ENCODE measurements at regions not wholly inside any gene's neighbourhood (a gene's known extent, or its start where the extent isn't known, plus 50 kb on each side); places are given as distances from the start of the nearest gene placed in this dataset.

GRCh38 chr2:120590841-120591240 lies 144.8 kb upstream of the GLI2 start:
- no peak overlapping the region for H3K4me3 Mint-ChIP-seq
- no peak overlapping the region for H3K27ac Mint-ChIP-seq
- DNase-seq: no peak
- peaks cover 37% of the 10 kb centered on the region for H3K27me3 Mint-ChIP-seq
- no peaks in the 10 kb centered on the region for H3K4me1 Mint-ChIP-seq
- H3K9me3 Mint-ChIP-seq: no peaks in the 10 kb centered on the region
- H3K36me3 Mint-ChIP-seq: no peaks in the 10 kb centered on the region

GRCh38 chr2:120591572-120591971 lies 144.1 kb upstream of the GLI2 start:
- no peak for DNase-seq
- H3K36me3 Mint-ChIP-seq: no peaks in the 10 kb centered on the region
- H3K4me1 Mint-ChIP-seq: no peaks in the 10 kb centered on the region
- no peaks in the 10 kb centered on the region for H3K9me3 Mint-ChIP-seq
- H3K27me3 Mint-ChIP-seq: peaks cover 30% of the 10 kb centered on the region
- H3K4me3 Mint-ChIP-seq: no peak overlapping the region
- no peak overlapping the region for H3K27ac Mint-ChIP-seq

GRCh38 chr2:120592084-120592483 lies 143.6 kb upstream of the GLI2 start:
- Mint-ChIP-seq H3K27me3 (peaks cover 25% of the 10 kb centered on the region), H3K27ac (no peak overlapping the region), H3K4me1 (no peaks in the 10 kb centered on the region), H3K36me3 (no peaks in the 10 kb centered on the region), H3K9me3 (no peaks in the 10 kb centered on the region), H3K4me3 (no peak overlapping the region)
- no peak for DNase-seq

- Mint-ChIP-seq H3K4me3 (no peak overlapping the region), H3K27ac (no peak overlapping the region), H3K4me1 (no peaks in the 10 kb centered on the region), H3K36me3 (no peaks in the 10 kb centered on the region), H3K9me3 (no peaks in the 10 kb centered on the region), H3K27me3 (peaks cover 10% of the 10 kb centered on the region)
- DNase-seq: no peak
These were observed 141.6 kb upstream of the GLI2 start for GRCh38 chr2:120593921-120594686.

GRCh38 chr2:120594856-120595685 lies 140.6 kb upstream of the GLI2 start:
- Mint-ChIP-seq H3K9me3 (no peaks in the 10 kb centered on the region), H3K27me3 (peaks cover 6% of the 10 kb centered on the region), H3K4me1 (no peaks in the 10 kb centered on the region), H3K36me3 (no peaks in the 10 kb centered on the region), H3K4me3 (no peak overlapping the region), H3K27ac (no peak overlapping the region)
- DNase-seq: no peak

GRCh38 chr2:120595739-120596138 lies 139.9 kb upstream of the GLI2 start:
- Mint-ChIP-seq H3K27me3 (peaks cover 4% of the 10 kb centered on the region), H3K4me1 (no peaks in the 10 kb centered on the region), H3K4me3 (no peak overlapping the region), H3K36me3 (no peaks in the 10 kb centered on the region), H3K9me3 (no peaks in the 10 kb centered on the region), H3K27ac (no peak overlapping the region)
- DNase-seq: no peak

GRCh38 chr2:120596191-120596811 lies 139.4 kb upstream of the GLI2 start:
- no peak overlapping the region for H3K4me3 Mint-ChIP-seq

GRCh38 chr2:120596990-120597594 lies 138.6 kb upstream of the GLI2 start:
- Mint-ChIP-seq H3K27ac (no peak overlapping the region), H3K27me3 (peaks cover 4% of the 10 kb centered on the region), H3K36me3 (no peaks in the 10 kb centered on the region), H3K4me3 (no peak overlapping the region), H3K9me3 (no peaks in the 10 kb centered on the region), H3K4me1 (no peaks in the 10 kb centered on the region)
- no peak for DNase-seq

More at GRCh38 chr2:120596191-120596811, 139.4 kb upstream of the GLI2 start:
- H3K36me3 Mint-ChIP-seq: no peaks in the 10 kb centered on the region
- H3K27me3 Mint-ChIP-seq: peaks cover 4% of the 10 kb centered on the region
- no peaks in the 10 kb centered on the region for H3K4me1 Mint-ChIP-seq
- no peak overlapping the region for H3K27ac Mint-ChIP-seq
- no peaks in the 10 kb centered on the region for H3K9me3 Mint-ChIP-seq
- DNase-seq: no peak

GRCh38 chr2:120597595-120598193 lies 138.0 kb upstream of the GLI2 start:
- Mint-ChIP-seq H3K9me3 (no peaks in the 10 kb centered on the region), H3K4me3 (no peak overlapping the region), H3K27me3 (peaks cover 4% of the 10 kb centered on the region), H3K27ac (no peak overlapping the region), H3K36me3 (no peaks in the 10 kb centered on the region), H3K4me1 (no peaks in the 10 kb centered on the region)
- no peak for DNase-seq

- no peaks in the 10 kb centered on the region for H3K27me3 Mint-ChIP-seq
- H3K27ac Mint-ChIP-seq: no peak overlapping the region
- H3K4me3 Mint-ChIP-seq: no peak overlapping the region
- no peaks in the 10 kb centered on the region for H3K36me3 Mint-ChIP-seq
- no peaks in the 10 kb centered on the region for H3K4me1 Mint-ChIP-seq
- no peaks in the 10 kb centered on the region for H3K9me3 Mint-ChIP-seq
- no peak for DNase-seq
These were observed 137.3 kb upstream of the GLI2 start for GRCh38 chr2:120598416-120598815.

- no peaks in the 10 kb centered on the region for H3K27me3 Mint-ChIP-seq
- H3K9me3 Mint-ChIP-seq: no peaks in the 10 kb centered on the region
- no peak overlapping the region for H3K4me3 Mint-ChIP-seq
- H3K27ac Mint-ChIP-seq: no peak overlapping the region
- no peaks in the 10 kb centered on the region for H3K36me3 Mint-ChIP-seq
- no peak for DNase-seq
- no peaks in the 10 kb centered on the region for H3K4me1 Mint-ChIP-seq
These were observed 136.6 kb upstream of the GLI2 start for GRCh38 chr2:120599072-120599471.

- Mint-ChIP-seq H3K36me3 (no peaks in the 10 kb centered on the region), H3K27me3 (peaks cover 2% of the 10 kb centered on the region), H3K9me3 (no peaks in the 10 kb centered on the region), H3K4me3 (no peak overlapping the region), H3K4me1 (no peaks in the 10 kb centered on the region), H3K27ac (no peak overlapping the region)
- DNase-seq: no peak
These were observed 136.0 kb upstream of the GLI2 start for GRCh38 chr2:120599656-120600055.

- Mint-ChIP-seq H3K27me3 (peaks cover 5% of the 10 kb centered on the region), H3K9me3 (no peaks in the 10 kb centered on the region), H3K4me3 (no peak overlapping the region), H3K36me3 (no peaks in the 10 kb centered on the region), H3K27ac (no peak overlapping the region), H3K4me1 (no peaks in the 10 kb centered on the region)
- DNase-seq: no peak
These were observed 135.3 kb upstream of the GLI2 start for GRCh38 chr2:120600335-120600734.

GRCh38 chr2:120600786-120601185 lies 134.9 kb upstream of the GLI2 start:
- Mint-ChIP-seq H3K27ac (no peak overlapping the region), H3K9me3 (no peaks in the 10 kb centered on the region), H3K36me3 (no peaks in the 10 kb centered on the region), H3K4me1 (no peaks in the 10 kb centered on the region), H3K27me3 (peaks cover 10% of the 10 kb centered on the region), H3K4me3 (no peak overlapping the region)
- DNase-seq: no peak

- Mint-ChIP-seq H3K36me3 (no peaks in the 10 kb centered on the region), H3K27ac (no peak overlapping the region), H3K4me3 (no peak overlapping the region), H3K9me3 (no peaks in the 10 kb centered on the region), H3K27me3 (peaks cover 10% of the 10 kb centered on the region), H3K4me1 (no peaks in the 10 kb centered on the region)
- DNase-seq: no peak
These were observed 134.1 kb upstream of the GLI2 start for GRCh38 chr2:120601566-120601965.

Data from activated naive CD8-positive, alpha-beta T cell treated with anti-CD3 and anti-CD28 coated beads for 36 hours (primary cell).